ENCODE measurements at regions not wholly inside any gene's neighbourhood (a gene's known extent, or its start where the extent isn't known, plus 50 kb on each side); places are given as distances from the start of the nearest gene placed in this dataset.

GRCh38 chr4:83850435-83850834 is 314.5 kb downstream of the GPAT3 start:
- H3K4me3 ChIP-seq (ENCODE audit: control insufficient read depth, low read depth, low read length) = no peak overlapping the region
- no peak for DNase-seq (ENCODE audit: low read depth)
- no peak for TF ChIP-seq CTCF (IDR thresholded peaks at IDR 0.05; ENCODE audit: control insufficient read depth, insufficient read depth, low read depth, low read length, missing control alignments)

DNA sequence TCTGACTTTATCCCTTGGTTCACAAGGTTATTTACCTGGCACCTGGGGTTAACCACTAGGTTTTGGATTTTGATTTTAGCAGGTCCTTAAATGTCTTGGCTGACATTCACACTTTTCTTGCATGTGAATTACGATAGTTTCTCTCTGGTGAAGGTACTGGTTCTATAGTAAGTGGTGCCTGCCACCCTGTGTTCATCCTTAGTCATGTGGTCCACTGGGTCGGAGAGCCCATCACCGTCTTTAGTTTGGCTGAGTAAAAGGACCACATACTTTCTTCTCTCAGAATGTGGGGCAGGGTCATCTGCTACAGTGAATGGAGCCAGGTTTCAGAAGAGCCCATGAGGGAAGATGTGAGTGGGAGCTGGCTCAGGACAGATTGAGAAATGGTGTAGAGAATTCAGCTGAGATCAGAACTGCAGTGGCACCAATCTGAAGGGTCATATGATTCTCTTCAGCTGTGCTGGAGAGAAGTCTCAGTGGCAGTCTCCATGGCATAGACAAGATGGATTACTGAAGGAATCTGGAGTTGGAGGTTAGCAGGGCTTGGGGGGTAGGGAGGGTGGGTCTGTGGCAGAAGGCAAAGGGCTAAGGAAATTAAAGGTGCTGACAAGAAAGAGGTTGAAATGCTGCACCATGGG is 310.4 kb downstream of the GPAT3 start:
- DNase-seq (ENCODE audit: low read depth) = no peak

DNA sequence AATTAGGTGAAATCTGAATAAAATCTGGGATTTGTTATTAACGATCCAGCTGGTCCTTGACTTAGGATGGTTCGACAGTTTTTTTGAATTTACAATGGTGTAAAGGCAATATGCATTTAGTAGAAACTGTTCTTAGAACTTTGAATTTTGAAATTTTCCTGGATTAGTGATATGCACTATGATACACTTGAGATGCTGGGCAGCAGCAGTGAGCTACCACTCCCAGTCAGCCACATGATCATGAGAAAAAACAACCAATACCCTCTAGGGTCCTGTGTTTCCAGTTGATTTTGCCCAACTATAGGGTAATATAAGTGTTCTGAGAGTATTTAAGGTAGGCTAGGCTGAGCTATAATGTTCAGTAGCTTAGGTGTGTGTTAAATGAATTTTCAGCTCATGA is 303.7 kb downstream of the GPAT3 start:
- no peak for TF ChIP-seq CTCF (IDR thresholded peaks at IDR 0.05; ENCODE audit: control insufficient read depth, insufficient read depth, low read depth, low read length, missing control alignments)
- no peak overlapping the region for H3K4me3 ChIP-seq (ENCODE audit: control insufficient read depth, low read depth, low read length)
- no peak for DNase-seq (ENCODE audit: low read depth)

More for the DNA sequence above, 310.4 kb downstream of the GPAT3 start:
- H3K4me3 ChIP-seq (ENCODE audit: control insufficient read depth, low read depth, low read length) = no peak overlapping the region
- no peak for TF ChIP-seq CTCF (IDR thresholded peaks at IDR 0.05; ENCODE audit: control insufficient read depth, insufficient read depth, low read depth, low read length, missing control alignments)

GRCh38 chr4:83837614-83838308 is 301.9 kb downstream of the GPAT3 start:
- no peak for TF ChIP-seq CTCF (IDR thresholded peaks at IDR 0.05; ENCODE audit: control insufficient read depth, insufficient read depth, low read depth, low read length, missing control alignments)
- no peak for DNase-seq (ENCODE audit: low read depth)
- no peak overlapping the region for H3K4me3 ChIP-seq (ENCODE audit: control insufficient read depth, low read depth, low read length)

DNA sequence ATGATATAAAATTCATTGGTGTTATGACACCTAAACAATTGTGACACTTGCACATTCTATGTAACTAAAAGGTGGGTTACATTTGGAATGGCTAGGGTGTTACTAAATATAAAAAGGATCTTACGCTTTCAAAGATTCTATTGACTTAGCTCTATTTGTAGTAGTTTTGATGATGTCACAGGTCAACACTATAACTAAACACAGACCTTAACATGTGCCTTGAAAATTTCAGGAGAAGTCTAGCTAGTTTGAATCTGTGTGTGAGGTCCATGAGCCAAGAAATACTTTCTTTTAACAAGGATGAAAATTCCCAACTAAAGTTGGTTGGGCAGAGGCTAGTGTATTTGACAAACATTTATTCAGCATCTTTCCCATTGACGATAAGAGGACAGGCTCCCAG is 298.0 kb downstream of the GPAT3 start:
- no peak for DNase-seq (ENCODE audit: low read depth)
- no peak for TF ChIP-seq CTCF (IDR thresholded peaks at IDR 0.05; ENCODE audit: control insufficient read depth, insufficient read depth, low read depth, low read length, missing control alignments)
- H3K4me3 ChIP-seq (ENCODE audit: control insufficient read depth, low read depth, low read length) = no peak overlapping the region

- H3K4me3 ChIP-seq (ENCODE audit: control insufficient read depth, low read depth, low read length) = no peak overlapping the region
- TF ChIP-seq CTCF (IDR thresholded peaks at IDR 0.05; ENCODE audit: control insufficient read depth, insufficient read depth, low read depth, low read length, missing control alignments) = no peak
- no peak for DNase-seq (ENCODE audit: low read depth)
Observed at GRCh38 chr4:83832110-83832825, 296.4 kb downstream of the GPAT3 start.

Measured in AG09309 (cell line).